Natural killer cell (primary cell): ENCODE measurements at regions not wholly inside any gene's neighbourhood (a gene's known extent, or its start where the extent isn't known, plus 50 kb on each side); places are given as distances from the start of the nearest gene placed in this dataset.
"Not testable (repeated sequence)": the region's sequence is repeated elsewhere in the genome, so short reads cannot be mapped to it uniquely, and the experiment has no call there.

ENCODE experiments used
- ATAC-seq, 3 donors: fragments of 150-1000 bp in 2 of 3; fragments of 200-7000 bp in 1 of 3; cut with Tn5 transposase; 1 replicate in 1 of 3; 2 replicates in 2 of 3; pipeline ENCODE4 v1.10.0; 2021; ENCODE audit warnings: mild to moderate bottlenecking in 2 of 3, moderate library complexity in 2 of 3
- DNase-seq, 2 donors: peaks; one replicate each; pipeline versions ENCODE4 v3.0.0 to v3.0.0-alpha.2; 2013 to 2021; ENCODE audit warnings: mixed read lengths in 1 of 2
- H3K27ac ChIP-seq: one replicate; pipeline ENCODE4 v1.5.1; 2013; ENCODE audit warnings: mild to moderate bottlenecking, low read length
- H3K27me3 ChIP-seq: one replicate; pipeline ENCODE4 v1.6.1; 2013; ENCODE audit warnings: low read length; ENCODE audit not compliant: control insufficient read depth, insufficient read depth
- H3K36me3 ChIP-seq: one replicate; pipeline ENCODE4 v1.6.1; 2013; ENCODE audit warnings: low read length; ENCODE audit not compliant: control insufficient read depth, insufficient read depth
- H3K4me1 ChIP-seq: one replicate; pipeline ENCODE4 v1.6.1; 2013; ENCODE audit warnings: low read length; ENCODE audit not compliant: control insufficient read depth, insufficient read depth
- H3K4me3 ChIP-seq: one replicate; pipeline ENCODE4 v1.5.1; 2013; ENCODE audit warnings: low read length
- H3K9me3 ChIP-seq: one replicate; pipeline ENCODE4 v1.6.1; 2013; ENCODE audit warnings: low read length; ENCODE audit not compliant: control insufficient read depth, insufficient read depth
- H3K27ac Mint-ChIP-seq, 2 donors: one replicate each; pipeline ENCODE4 v1.8.0; 2022; ENCODE audit warnings: mild to moderate bottlenecking in 2 of 2, mixed read lengths in 2 of 2, moderate library complexity in 1 of 2
- H3K27me3 Mint-ChIP-seq, 2 donors: one replicate each; pipeline ENCODE4 v1.8.0; 2022; ENCODE audit warnings: low read depth in 2 of 2, mixed read lengths in 2 of 2
- H3K36me3 Mint-ChIP-seq: one replicate; pipeline ENCODE4 v1.8.0; 2022; ENCODE audit warnings: mixed read lengths
- H3K4me1 Mint-ChIP-seq, 2 donors: one replicate each; pipeline ENCODE4 v1.8.0; 2022; ENCODE audit warnings: mixed read lengths in 2 of 2
- H3K4me3 Mint-ChIP-seq: one replicate; pipeline ENCODE4 v1.8.0; 2022; ENCODE audit warnings: mild to moderate bottlenecking, moderate library complexity, mixed read lengths
- H3K9me3 Mint-ChIP-seq, 2 donors: one replicate each; pipeline ENCODE4 v1.8.0; 2022; ENCODE audit warnings: mixed read lengths in 2 of 2
- CTCF ChIP-seq: fragments of 200-600 bp; IDR thresholded peaks from one replicate; pipeline ENCODE4 v1.8.0; 2022; ENCODE audit warnings: antibody characterized with exemption
- WGBS: methylation state at CpG from one replicate; pipeline ENCODE4 v1.1.7; 2013; ENCODE audit warnings: missing lambda C conversion rate; ENCODE audit not compliant: insufficient coverage; 5-methylcytosine and 5-hydroxymethylcytosine counted together
- intact Hi-C: fragments of 100-400 bp; cut with micrococcal nuclease; formaldehyde crosslinking; loops from one replicate; pipeline ENCODE4 v1.14.2; 2022

- Histone ChIP-seq H3K36me3 (no peaks in the 10 kb centered on the region), H3K4me1 (peaks cover 4% of the 10 kb centered on the region), H3K9me3 (no peaks in the 10 kb centered on the region), H3K27me3 (peaks cover 13% of the 10 kb centered on the region), H3K4me3 (no peak overlapping the region), H3K27ac (no peak overlapping the region)
- ATAC-seq, result peak in 1 of 3 donors; percentile 43
- H3K27ac Mint-ChIP-seq, result no peak overlapping the region
- no peak for TF ChIP-seq CTCF
- DNase-seq, result peak in 1 of 2 donors; percentile 65
- H3K27me3 Mint-ChIP-seq, result peaks cover 21 to 30% of the 10 kb centered on the region in 2 donors
- peaks cover 8% of the 10 kb centered on the region for H3K36me3 Mint-ChIP-seq
- no peaks in the 10 kb centered on the region for H3K9me3 Mint-ChIP-seq
- peaks cover 0 to 5% of the 10 kb centered on the region in 2 donors for H3K4me1 Mint-ChIP-seq
- intact Hi-C loops, result no loop called here
- peak overlapping the region; percentile 45 for H3K4me3 Mint-ChIP-seq
- WGBS, result 12% methylated on average over 80 of the region's 91 CpGs
Measured at GRCh38 chr20:26208296-26209091, 511.8 kb upstream of the ZNF337 start.

- not testable (repeated sequence) for H3K4me3 ChIP-seq
Measured at GRCh38 chr20:26207967-26208295, 511.3 kb upstream of the ZNF337 start.

GRCh38 chr20:26207237-26207966 is 510.7 kb upstream of the ZNF337 start:
- H3K9me3 ChIP-seq, result no peaks in the 10 kb centered on the region
- ATAC-seq (no peak), DNase-seq (no peak)
- peaks cover 4% of the 10 kb centered on the region for H3K4me1 ChIP-seq
- Mint-ChIP-seq H3K4me1 (peaks cover 0 to 5% of the 10 kb centered on the region in 2 donors), H3K27me3 (peaks cover 17 to 30% of the 10 kb centered on the region in 2 donors), H3K36me3 (peaks cover 8% of the 10 kb centered on the region), H3K27ac (no peak overlapping the region), H3K9me3 (no peaks in the 10 kb centered on the region), H3K4me3 (peak overlapping the region; percentile 67)
- no peak for TF ChIP-seq CTCF
- no peak overlapping the region for H3K27ac ChIP-seq
- no peak overlapping the region for H3K4me3 ChIP-seq
- intact Hi-C loops, result no loop called here
- no peaks in the 10 kb centered on the region for H3K36me3 ChIP-seq
- WGBS, result no CpG with 5 or more reads among the region's 3 CpGs
- H3K27me3 ChIP-seq, result peaks cover 13% of the 10 kb centered on the region

More at GRCh38 chr20:26207967-26208295, 511.3 kb upstream of the ZNF337 start:
- H3K36me3 ChIP-seq, intact Hi-C loops, H3K27ac Mint-ChIP-seq, H3K27ac ChIP-seq, H3K4me1 ChIP-seq, H3K9me3 Mint-ChIP-seq, H3K4me1 Mint-ChIP-seq, H3K9me3 ChIP-seq, H3K36me3 Mint-ChIP-seq, ATAC-seq: not testable (repeated sequence)
- Mint-ChIP-seq H3K27me3 (peaks cover 17 to 30% of the 10 kb centered on the region in 2 donors), H3K4me3 (peak overlapping the region; percentile 67)
- peak in 1 of 2 donors; percentile 10 for DNase-seq
- peaks cover 13% of the 10 kb centered on the region for H3K27me3 ChIP-seq
- WGBS, result 12% methylated on average over 35 of the region's 35 CpGs

- intact Hi-C loops, result no loop called here
Measured at GRCh38 chr20:26205350-26205749, 508.7 kb upstream of the ZNF337 start.

GRCh38 chr20:26201026-26201425 is 504.4 kb upstream of the ZNF337 start:
- H3K9me3 ChIP-seq, ATAC-seq, H3K4me3 ChIP-seq, H3K36me3 ChIP-seq, intact Hi-C loops, H3K27ac ChIP-seq, H3K4me1 ChIP-seq, H3K4me3 Mint-ChIP-seq, H3K27me3 Mint-ChIP-seq, H3K27ac Mint-ChIP-seq, H3K4me1 Mint-ChIP-seq, H3K27me3 ChIP-seq, H3K36me3 Mint-ChIP-seq, DNase-seq, H3K9me3 Mint-ChIP-seq: not testable (repeated sequence)

More at GRCh38 chr20:26205350-26205749, 508.7 kb upstream of the ZNF337 start:
- H3K36me3 ChIP-seq, result no peaks in the 10 kb centered on the region
- H3K9me3 Mint-ChIP-seq, result peaks cover 4% of the 10 kb centered on the region in 2 donors
- WGBS, result no CpG with 5 or more reads among the region's 1 CpG
- peaks cover 4% of the 10 kb centered on the region for H3K4me1 ChIP-seq
- no peak overlapping the region for H3K4me3 ChIP-seq
- peaks cover 16 to 28% of the 10 kb centered on the region in 2 donors for H3K27me3 Mint-ChIP-seq
- H3K27ac Mint-ChIP-seq, result no peak overlapping the region
- no peak for DNase-seq
- no peak for TF ChIP-seq CTCF
- no peak overlapping the region for H3K4me3 Mint-ChIP-seq
- peaks cover 13% of the 10 kb centered on the region for H3K27me3 ChIP-seq
- H3K36me3 Mint-ChIP-seq, result peaks cover 8% of the 10 kb centered on the region
- H3K27ac ChIP-seq, result no peak overlapping the region
- no peaks in the 10 kb centered on the region for H3K9me3 ChIP-seq
- H3K4me1 Mint-ChIP-seq, result peaks cover 0 to 5% of the 10 kb centered on the region in 2 donors
- no peak for ATAC-seq

GRCh38 chr20:26187329-26187728 is 490.7 kb upstream of the ZNF337 start:
- H3K36me3 ChIP-seq, H3K36me3 Mint-ChIP-seq, H3K9me3 Mint-ChIP-seq, H3K27ac ChIP-seq, DNase-seq, H3K27me3 Mint-ChIP-seq, H3K4me1 ChIP-seq, ATAC-seq, H3K4me3 Mint-ChIP-seq, H3K9me3 ChIP-seq, H3K27me3 ChIP-seq, H3K27ac Mint-ChIP-seq, H3K4me3 ChIP-seq, intact Hi-C loops, H3K4me1 Mint-ChIP-seq: not testable (repeated sequence)
- 65% methylated on average over 3 of the region's 3 CpGs for WGBS
